HG03159 (cell line): ENCODE measurements at regions not wholly inside any gene's neighbourhood (a gene's known extent, or its start where the extent isn't known, plus 50 kb on each side); places are given as distances from the start of the nearest gene placed in this dataset.

ENCODE experiments used
- ATAC-seq: cut with Tn5 transposase; IDR thresholded peaks from one replicate; pipeline ENCODE4 v1.9.1; 2021; ENCODE audit warnings: mild to moderate bottlenecking, moderate library complexity; ENCODE audit not compliant: unreplicated experiment

- no peak for ATAC-seq
Observed at GRCh38 chr4:19803406-19803805, 448.3 kb upstream of the SLIT2 start.

- no peak for ATAC-seq
Observed at GRCh38 chr4:19793831-19794230, 457.9 kb upstream of the SLIT2 start.

GRCh38 chr4:19791422-19792123 is 460.1 kb upstream of the SLIT2 start:
- no peak for ATAC-seq

GRCh38 chr4:19786616-19787015 is 465.1 kb upstream of the SLIT2 start:
- ATAC-seq, result no peak

- ATAC-seq, result no peak
Observed at GRCh38 chr4:19783667-19784223, 468.0 kb upstream of the SLIT2 start.

- no peak for ATAC-seq
Observed at GRCh38 chr4:19780871-19781270, 470.8 kb upstream of the SLIT2 start.

GRCh38 chr4:19776929-19777328 is 474.8 kb upstream of the SLIT2 start:
- no peak for ATAC-seq

- ATAC-seq, result no peak
Observed at GRCh38 chr4:19776021-19776459, 475.7 kb upstream of the SLIT2 start.

- ATAC-seq, result no peak
Observed at GRCh38 chr4:19774690-19775256, 476.9 kb upstream of the SLIT2 start.

GRCh38 chr4:19772581-19772980 is 479.1 kb upstream of the SLIT2 start:
- no peak for ATAC-seq

GRCh38 chr4:19756661-19757060 is 495.0 kb upstream of the SLIT2 start:
- ATAC-seq, result no peak

- no peak for ATAC-seq
Observed at GRCh38 chr4:19752599-19752998, 499.1 kb upstream of the SLIT2 start.

GRCh38 chr4:19748519-19749479 is 502.9 kb upstream of the SLIT2 start:
- ATAC-seq, result no peak

GRCh38 chr4:19746377-19746776 is 505.3 kb upstream of the SLIT2 start:
- no peak for ATAC-seq

- ATAC-seq, result no peak
Observed at GRCh38 chr4:19743115-19743638, 508.5 kb upstream of the SLIT2 start.

- ATAC-seq, result no peak
Observed at GRCh38 chr4:19739101-19739651, 512.5 kb upstream of the SLIT2 start.

- no peak for ATAC-seq
Observed at GRCh38 chr4:19736968-19737756, 514.5 kb upstream of the SLIT2 start.

- no peak for ATAC-seq
Observed at GRCh38 chr4:19735012-19735411, 516.7 kb upstream of the SLIT2 start.

- peak; percentile 90 for ATAC-seq
Observed at GRCh38 chr4:19729886-19730651, 521.6 kb upstream of the SLIT2 start.
